ENCODE measurements at regions not wholly inside any gene's neighbourhood (a gene's known extent, or its start where the extent isn't known, plus 50 kb on each side); places are given as distances from the start of the nearest gene placed in this dataset.
"Not testable (repeated sequence)": the region's sequence is repeated elsewhere in the genome, so short reads cannot be mapped to it uniquely, and the experiment has no call there.

- Histone ChIP-seq H3K36me3 (ENCODE audit: control insufficient read depth, insufficient read depth, low read length) (no peaks in the 10 kb centered on the region), H3K4me3 (ENCODE audit: low read length) (no peak overlapping the region), H3K27ac (ENCODE audit: low read depth, low read length) (no peak overlapping the region)
These were observed 1176.4 kb downstream of the BRINP3 start for GRCh38 chr1:189301235-189301634.

GRCh38 chr1:189305279-189305678 is 1172.4 kb downstream of the BRINP3 start:
- Histone ChIP-seq H3K4me3 (ENCODE audit: low read length) (no peak overlapping the region), H3K4me1 (ENCODE audit: control insufficient read depth, insufficient read depth, low read length) (no peaks in the 10 kb centered on the region), H3K27ac (ENCODE audit: low read depth, low read length) (no peak overlapping the region), H3K9ac (ENCODE audit: low read length) (no peak overlapping the region), H3K36me3 (ENCODE audit: control insufficient read depth, insufficient read depth, low read length) (no peaks in the 10 kb centered on the region), H3K27me3 (ENCODE audit: control insufficient read depth, insufficient read depth, low read length) (no peaks in the 10 kb centered on the region)

More at GRCh38 chr1:189301235-189301634, 1176.4 kb downstream of the BRINP3 start:
- H3K9ac ChIP-seq (ENCODE audit: low read length) = no peak overlapping the region
- no peaks in the 10 kb centered on the region for H3K4me1 ChIP-seq (ENCODE audit: control insufficient read depth, insufficient read depth, low read length)
- no peaks in the 10 kb centered on the region for H3K27me3 ChIP-seq (ENCODE audit: control insufficient read depth, insufficient read depth, low read length)

- H3K9ac ChIP-seq (ENCODE audit: low read length) = no peak overlapping the region
- no peak overlapping the region for H3K4me3 ChIP-seq (ENCODE audit: low read length)
- no peaks in the 10 kb centered on the region for H3K27me3 ChIP-seq (ENCODE audit: control insufficient read depth, insufficient read depth, low read length)
- H3K36me3 ChIP-seq (ENCODE audit: control insufficient read depth, insufficient read depth, low read length) = no peaks in the 10 kb centered on the region
- no peaks in the 10 kb centered on the region for H3K4me1 ChIP-seq (ENCODE audit: control insufficient read depth, insufficient read depth, low read length)
- no peak overlapping the region for H3K27ac ChIP-seq (ENCODE audit: low read depth, low read length)
These were observed 1165.7 kb downstream of the BRINP3 start for GRCh38 chr1:189311915-189312314.

- Histone ChIP-seq H3K27ac (ENCODE audit: low read depth, low read length) (no peak overlapping the region), H3K36me3 (ENCODE audit: control insufficient read depth, insufficient read depth, low read length) (no peaks in the 10 kb centered on the region), H3K27me3 (ENCODE audit: control insufficient read depth, insufficient read depth, low read length) (no peaks in the 10 kb centered on the region), H3K9ac (ENCODE audit: low read length) (no peak overlapping the region), H3K4me1 (ENCODE audit: control insufficient read depth, insufficient read depth, low read length) (no peaks in the 10 kb centered on the region), H3K4me3 (ENCODE audit: low read length) (no peak overlapping the region)
These were observed 1165.2 kb downstream of the BRINP3 start for GRCh38 chr1:189312499-189312898.

GRCh38 chr1:189313488-189313887 is 1164.2 kb downstream of the BRINP3 start:
- H3K9ac ChIP-seq (ENCODE audit: low read length) = no peak overlapping the region
- no peaks in the 10 kb centered on the region for H3K27me3 ChIP-seq (ENCODE audit: control insufficient read depth, insufficient read depth, low read length)
- H3K4me1 ChIP-seq (ENCODE audit: control insufficient read depth, insufficient read depth, low read length) = no peaks in the 10 kb centered on the region
- no peak overlapping the region for H3K4me3 ChIP-seq (ENCODE audit: low read length)
- no peak overlapping the region for H3K27ac ChIP-seq (ENCODE audit: low read depth, low read length)
- no peaks in the 10 kb centered on the region for H3K36me3 ChIP-seq (ENCODE audit: control insufficient read depth, insufficient read depth, low read length)

- H3K27ac ChIP-seq (ENCODE audit: low read depth, low read length) = no peak overlapping the region
- no peaks in the 10 kb centered on the region for H3K27me3 ChIP-seq (ENCODE audit: control insufficient read depth, insufficient read depth, low read length)
- no peaks in the 10 kb centered on the region for H3K36me3 ChIP-seq (ENCODE audit: control insufficient read depth, insufficient read depth, low read length)
- H3K9ac ChIP-seq (ENCODE audit: low read length) = no peak overlapping the region
- no peak overlapping the region for H3K4me3 ChIP-seq (ENCODE audit: low read length)
- no peaks in the 10 kb centered on the region for H3K4me1 ChIP-seq (ENCODE audit: control insufficient read depth, insufficient read depth, low read length)
These were observed 1162.4 kb downstream of the BRINP3 start for GRCh38 chr1:189315035-189315901.

GRCh38 chr1:189323091-189323490 is 1154.6 kb downstream of the BRINP3 start:
- Histone ChIP-seq H3K36me3 (ENCODE audit: control insufficient read depth, insufficient read depth, low read length) (no peaks in the 10 kb centered on the region), H3K27ac (ENCODE audit: low read depth, low read length) (no peak overlapping the region), H3K27me3 (ENCODE audit: control insufficient read depth, insufficient read depth, low read length) (no peaks in the 10 kb centered on the region), H3K9ac (ENCODE audit: low read length) (no peak overlapping the region), H3K4me1 (ENCODE audit: control insufficient read depth, insufficient read depth, low read length) (no peaks in the 10 kb centered on the region), H3K4me3 (ENCODE audit: low read length) (no peak overlapping the region)

GRCh38 chr1:189331071-189331470 is 1146.6 kb downstream of the BRINP3 start:
- not testable (repeated sequence) for H3K27ac ChIP-seq (ENCODE audit: low read depth, low read length); H3K27me3 ChIP-seq (ENCODE audit: control insufficient read depth, insufficient read depth, low read length); H3K36me3 ChIP-seq (ENCODE audit: control insufficient read depth, insufficient read depth, low read length); H3K9ac ChIP-seq (ENCODE audit: low read length); H3K4me1 ChIP-seq (ENCODE audit: control insufficient read depth, insufficient read depth, low read length); H3K4me3 ChIP-seq (ENCODE audit: low read length)

GRCh38 chr1:189336115-189337100 is 1141.3 kb downstream of the BRINP3 start:
- Histone ChIP-seq H3K4me1 (ENCODE audit: control insufficient read depth, insufficient read depth, low read length) (no peaks in the 10 kb centered on the region), H3K36me3 (ENCODE audit: control insufficient read depth, insufficient read depth, low read length) (no peaks in the 10 kb centered on the region), H3K9ac (ENCODE audit: low read length) (no peak overlapping the region), H3K4me3 (ENCODE audit: low read length) (no peak overlapping the region), H3K27me3 (ENCODE audit: control insufficient read depth, insufficient read depth, low read length) (no peaks in the 10 kb centered on the region), H3K27ac (ENCODE audit: low read depth, low read length) (no peak overlapping the region)

- Histone ChIP-seq H3K27ac (ENCODE audit: low read depth, low read length) (no peak overlapping the region), H3K27me3 (ENCODE audit: control insufficient read depth, insufficient read depth, low read length) (no peaks in the 10 kb centered on the region), H3K4me3 (ENCODE audit: low read length) (no peak overlapping the region)
These were observed 1128.1 kb downstream of the BRINP3 start for GRCh38 chr1:189349607-189350006.

GRCh38 chr1:189350983-189351616 is 1126.6 kb downstream of the BRINP3 start:
- no peaks in the 10 kb centered on the region for H3K36me3 ChIP-seq (ENCODE audit: control insufficient read depth, insufficient read depth, low read length)

More at GRCh38 chr1:189349607-189350006, 1128.1 kb downstream of the BRINP3 start:
- H3K36me3 ChIP-seq (ENCODE audit: control insufficient read depth, insufficient read depth, low read length) = no peaks in the 10 kb centered on the region
- no peaks in the 10 kb centered on the region for H3K4me1 ChIP-seq (ENCODE audit: control insufficient read depth, insufficient read depth, low read length)
- no peak overlapping the region for H3K9ac ChIP-seq (ENCODE audit: low read length)

GRCh38 chr1:189351960-189352359 is 1125.7 kb downstream of the BRINP3 start:
- H3K9ac ChIP-seq (ENCODE audit: low read length) = no peak overlapping the region
- H3K4me1 ChIP-seq (ENCODE audit: control insufficient read depth, insufficient read depth, low read length) = no peaks in the 10 kb centered on the region
- no peaks in the 10 kb centered on the region for H3K36me3 ChIP-seq (ENCODE audit: control insufficient read depth, insufficient read depth, low read length)
- H3K4me3 ChIP-seq (ENCODE audit: low read length) = no peak overlapping the region
- no peaks in the 10 kb centered on the region for H3K27me3 ChIP-seq (ENCODE audit: control insufficient read depth, insufficient read depth, low read length)
- H3K27ac ChIP-seq (ENCODE audit: low read depth, low read length) = no peak overlapping the region

More at GRCh38 chr1:189350983-189351616, 1126.6 kb downstream of the BRINP3 start:
- H3K4me3 ChIP-seq (ENCODE audit: low read length) = no peak overlapping the region
- H3K27me3 ChIP-seq (ENCODE audit: control insufficient read depth, insufficient read depth, low read length) = no peaks in the 10 kb centered on the region
- H3K4me1 ChIP-seq (ENCODE audit: control insufficient read depth, insufficient read depth, low read length) = no peaks in the 10 kb centered on the region
- H3K9ac ChIP-seq (ENCODE audit: low read length) = no peak overlapping the region
- H3K27ac ChIP-seq (ENCODE audit: low read depth, low read length) = no peak overlapping the region
